Tibial nerve (tissue), 3 donors: ENCODE measurements at regions not wholly inside any gene's neighbourhood (a gene's known extent, or its start where the extent isn't known, plus 50 kb on each side); places are given as distances from the start of the nearest gene placed in this dataset.

Experiments used
- CTCF ChIP-seq, 5 experiments: fragments of 200-600 bp in 3 of 5; fragments of 450-650 bp in 2 of 5; sonication (generic) in 3 of 5; IDR thresholded peaks; one replicate each; pipeline ENCODE4 v1.5.1; 2016 to 2019; ENCODE audit warnings: antibody characterized with exemption in 5 of 5, mild to moderate bottlenecking in 3 of 5, moderate library complexity in 2 of 5
- POLR2A ChIP-seq, 2 donors: fragments of 450-650 bp; IDR thresholded peaks; one replicate each; pipeline ENCODE4 v1.6.1; 2017; ENCODE audit warnings: antibody characterized with exemption in 2 of 2, mild to moderate bottlenecking in 2 of 2, moderate library complexity in 2 of 2

GRCh38 chr9:110099236-110100095, 108.5 kb downstream of the C9orf152 start:
- TF ChIP-seq CTCF (IDR thresholded peaks at IDR 0.05) (no peak), POLR2A (IDR thresholded peaks at IDR 0.05) (no peak)
